Heart left ventricle (tissue), 16 donors: ENCODE measurements at regions not wholly inside any gene's neighbourhood (a gene's known extent, or its start where the extent isn't known, plus 50 kb on each side); places are given as distances from the start of the nearest gene placed in this dataset.

Experiments
- ATAC-seq, 4 donors: fragments of 200-7000 bp; cut with Tn5 transposase; one replicate each; pipeline ENCODE4 v1.9.1; 2020 to 2022; ENCODE audit warnings: moderate library complexity in 4 of 4, mild to moderate bottlenecking in 3 of 4, moderate number of reproducible peaks in 1 of 4
- DNase-seq, 5 donors: peaks; one replicate each; pipeline ENCODE4 v3.0.0-alpha.2; 2020
- H3K27ac ChIP-seq, 12 donors: fragments of 200-600 bp; sonication (generic) in 4 of 12; one replicate each; pipeline versions ENCODE4 v1.5.0 to v1.8.0; 2016 to 2022; ENCODE audit warnings: mild to moderate bottlenecking in 2 of 12
- H3K27me3 ChIP-seq, 9 donors: fragments of 200-600 bp; sonication (generic) in 2 of 9; one replicate each; pipeline versions ENCODE4 v1.5.1 to v1.8.0; 2016 to 2022; ENCODE audit warnings: mild to moderate bottlenecking in 3 of 9
- H3K36me3 ChIP-seq, 9 donors: fragments of 200-600 bp; sonication (generic) in 2 of 9; one replicate each; pipeline versions ENCODE4 v1.5.0 to v1.8.0; 2018 to 2022; ENCODE audit warnings: mild to moderate bottlenecking in 2 of 9
- H3K4me1 ChIP-seq, 12 donors: fragments of 200-600 bp; sonication (generic) in 4 of 12; one replicate each; pipeline versions ENCODE4 v1.5.0 to v1.8.0; 2016 to 2022; ENCODE audit warnings: mild to moderate bottlenecking in 3 of 12
- H3K4me3 ChIP-seq, 12 donors: fragments of 200-600 bp; sonication (generic) in 4 of 12; one replicate each; pipeline versions ENCODE4 v1.5.0 to v1.8.0; 2017 to 2022; ENCODE audit warnings: mild to moderate bottlenecking in 9 of 12, moderate library complexity in 4 of 12
- H3K9me3 ChIP-seq, 12 donors: fragments of 200-600 bp; sonication (generic) in 4 of 12; one replicate each; pipeline versions ENCODE4 v1.5.0 to v1.8.0; 2016 to 2022; ENCODE audit warnings: mild to moderate bottlenecking in 1 of 12
- POLR2A ChIP-seq, 2 donors: fragments of 450-650 bp; IDR thresholded peaks; one replicate each; pipeline ENCODE4 v1.6.1; 2017; ENCODE audit warnings: antibody characterized with exemption in 2 of 2, mild to moderate bottlenecking in 2 of 2, moderate library complexity in 2 of 2
- WGBS, 4 donors: extraction: QIAGEN DNeasy Blood & Tissue Kit in 2 of 4; methylation state at CpG; one replicate each; pipeline versions ENCODE4 v1.1.5 to v1.1.7; 2013 to 2018; 5-methylcytosine and 5-hydroxymethylcytosine counted together
- intact Hi-C, 10 donors: fragments of 100-400 bp; cut with DNase I; formaldehyde crosslinking; loops; one replicate each; pipeline versions ENCODE4 v1.11.1 to v1.14.2; 2022
- TF ChIP-seq, protein P1 (sequence below), 12 donors: fragments of 200-600 bp; sonication (generic) in 4 of 12; IDR thresholded peaks; one replicate each; pipeline versions ENCODE4 v1.5.0 to v1.8.0; 2018 to 2022; ENCODE audit warnings: antibody characterized with exemption in 12 of 12, mild to moderate bottlenecking in 5 of 12
- donor health status: ischemic (EF 13 %, LVEDD 7.1; RV severe dilation, severe dysfunction).
- donor health status: healthy with polysubstance abuse.
- donor health status: DM: no; HTN: yes; CAD: no.
- donor health status: DM: no; HTN: no; CAD: no.
- donor health status: ischemic (EF 25% LVEDD 6.9; RV normal size, moderate dysfunction).
- donor health status: ischemic (EF 25% LVEDD 5.7; RV mildly dilated, moderate dysfunction).
- donor health status: healthy.
- donor health status: DM: yes; HTN: yes; CAD: no.
- donor health status: ischemic (EF 35%, LVEDD 5.7; RV mildly dilated, moderate dysfunction).
- donor health status: nonischemic (EF 11% LVEDD 7.7; RV severe dilation, severe dysfunction).
- donor health status: DM: yes; HTN: yes; CAD: no.
- donor health status: PGD.
- donor health status: ischemic (EF 29% LVEDD 5.4; RV normal size, mild dysfunction).
- donor health status: nonischemic (EF 23%, LVEDD 6.1; RV moderate dilation, normal function).

GRCh38 chr18:47727409-47727808, 203.1 kb downstream of the SMAD2 start:
- TF ChIP-seq, protein P1, sequence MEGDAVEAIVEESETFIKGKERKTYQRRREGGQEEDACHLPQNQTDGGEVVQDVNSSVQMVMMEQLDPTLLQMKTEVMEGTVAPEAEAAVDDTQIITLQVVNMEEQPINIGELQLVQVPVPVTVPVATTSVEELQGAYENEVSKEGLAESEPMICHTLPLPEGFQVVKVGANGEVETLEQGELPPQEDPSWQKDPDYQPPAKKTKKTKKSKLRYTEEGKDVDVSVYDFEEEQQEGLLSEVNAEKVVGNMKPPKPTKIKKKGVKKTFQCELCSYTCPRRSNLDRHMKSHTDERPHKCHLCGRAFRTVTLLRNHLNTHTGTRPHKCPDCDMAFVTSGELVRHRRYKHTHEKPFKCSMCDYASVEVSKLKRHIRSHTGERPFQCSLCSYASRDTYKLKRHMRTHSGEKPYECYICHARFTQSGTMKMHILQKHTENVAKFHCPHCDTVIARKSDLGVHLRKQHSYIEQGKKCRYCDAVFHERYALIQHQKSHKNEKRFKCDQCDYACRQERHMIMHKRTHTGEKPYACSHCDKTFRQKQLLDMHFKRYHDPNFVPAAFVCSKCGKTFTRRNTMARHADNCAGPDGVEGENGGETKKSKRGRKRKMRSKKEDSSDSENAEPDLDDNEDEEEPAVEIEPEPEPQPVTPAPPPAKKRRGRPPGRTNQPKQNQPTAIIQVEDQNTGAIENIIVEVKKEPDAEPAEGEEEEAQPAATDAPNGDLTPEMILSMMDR (IDR thresholded peaks at IDR 0.05) = no peak
- TF ChIP-seq POLR2A (IDR thresholded peaks at IDR 0.05) = no peak
- intact Hi-C loops = loop anchor here in 1 of 10 donors (5.0 kb wide), 1 partner anchor 325 kb away; no protein-coding TSS in a partner anchor
- ATAC-seq = no peak
- no peak overlapping the region for H3K27ac ChIP-seq
- H3K4me3 ChIP-seq = no peak overlapping the region
- H3K27me3 ChIP-seq = peaks cover 0 to 45% (median 0%) of the 10 kb centered on the region in 9 donors
- H3K36me3 ChIP-seq = no peaks in the 10 kb centered on the region
- no peak for DNase-seq
- H3K9me3 ChIP-seq = no peaks in the 10 kb centered on the region
- 74 to 82% (median 77%) methylated on average over 5 of the region's 5 CpGs for WGBS, 4 donors
- no peaks in the 10 kb centered on the region for H3K4me1 ChIP-seq

GRCh38 chr18:47726550-47726949, 203.9 kb downstream of the SMAD2 start:
- 25 to 42% (median 34%) methylated on average over 1 of the region's 1 CpG for WGBS, 4 donors
- Histone ChIP-seq H3K36me3 (no peaks in the 10 kb centered on the region), H3K27ac (no peak overlapping the region), H3K4me3 (no peak overlapping the region), H3K27me3 (peaks cover 0 to 45% (median 0%) of the 10 kb centered on the region in 9 donors), H3K9me3 (no peaks in the 10 kb centered on the region), H3K4me1 (no peaks in the 10 kb centered on the region)
- no peak for ATAC-seq
- TF ChIP-seq POLR2A (IDR thresholded peaks at IDR 0.05) = no peak
- TF ChIP-seq, protein P1 (IDR thresholded peaks at IDR 0.05) = no peak
- no peak for DNase-seq
- intact Hi-C loops = loop anchor here in 1 of 10 donors (5.0 kb wide), 1 partner anchor 324 kb away; no protein-coding TSS in a partner anchor

DNA sequence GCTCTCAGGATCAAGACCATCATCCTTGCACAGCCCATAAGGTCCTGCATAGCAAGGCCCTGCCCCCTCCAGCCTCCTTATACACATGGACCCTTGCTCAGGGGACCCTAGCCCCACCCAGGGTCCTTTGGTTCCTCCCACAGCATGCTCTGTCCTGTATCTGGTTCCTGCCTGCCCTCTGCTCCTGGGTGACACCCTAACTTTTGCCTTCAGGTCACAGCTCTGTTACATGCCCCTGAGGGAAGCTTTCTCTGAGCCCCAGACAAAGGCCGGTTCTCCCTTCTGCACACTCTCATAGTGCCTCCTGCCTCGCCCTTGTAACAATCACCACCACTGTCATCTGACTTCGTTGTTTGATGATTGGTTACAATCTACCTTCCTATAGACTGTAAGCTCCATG, 204.8 kb downstream of the SMAD2 start:
- WGBS, 4 donors = 85 to 97% (median 87%) methylated on average over 3 of the region's 3 CpGs
- TF ChIP-seq, protein P1 (IDR thresholded peaks at IDR 0.05) = no peak

GRCh38 chr18:47724186-47724975, 206.1 kb downstream of the SMAD2 start:
- DNase-seq = no peak
- Histone ChIP-seq H3K4me1 (no peaks in the 10 kb centered on the region), H3K36me3 (no peaks in the 10 kb centered on the region), H3K27ac (no peak overlapping the region), H3K27me3 (peaks cover 0 to 37% (median 0%) of the 10 kb centered on the region in 9 donors), H3K9me3 (no peaks in the 10 kb centered on the region), H3K4me3 (no peak overlapping the region)
- no peak for ATAC-seq
- TF ChIP-seq POLR2A (IDR thresholded peaks at IDR 0.05) = no peak
- TF ChIP-seq, protein P1 (IDR thresholded peaks at IDR 0.05) = no peak
- WGBS, 4 donors = 48 to 59% (median 50%) methylated on average over 9 of the region's 9 CpGs
- intact Hi-C loops = no loop called here

More for the DNA sequence above, 204.8 kb downstream of the SMAD2 start:
- ATAC-seq (no peak), DNase-seq (no peak)
- peaks cover 0 to 45% (median 0%) of the 10 kb centered on the region in 9 donors for H3K27me3 ChIP-seq
- no peak overlapping the region for H3K27ac ChIP-seq
- no peak overlapping the region for H3K4me3 ChIP-seq
- H3K4me1 ChIP-seq = no peaks in the 10 kb centered on the region
- no peaks in the 10 kb centered on the region for H3K9me3 ChIP-seq
- no peaks in the 10 kb centered on the region for H3K36me3 ChIP-seq
- intact Hi-C loops = loop anchor here in 1 of 10 donors (5.0 kb wide), 1 partner anchor 323 kb away; no protein-coding TSS in a partner anchor
